ENCODE measurements at regions not wholly inside any gene's neighbourhood (a gene's known extent, or its start where the extent isn't known, plus 50 kb on each side); places are given as distances from the start of the nearest gene placed in this dataset.

DNA sequence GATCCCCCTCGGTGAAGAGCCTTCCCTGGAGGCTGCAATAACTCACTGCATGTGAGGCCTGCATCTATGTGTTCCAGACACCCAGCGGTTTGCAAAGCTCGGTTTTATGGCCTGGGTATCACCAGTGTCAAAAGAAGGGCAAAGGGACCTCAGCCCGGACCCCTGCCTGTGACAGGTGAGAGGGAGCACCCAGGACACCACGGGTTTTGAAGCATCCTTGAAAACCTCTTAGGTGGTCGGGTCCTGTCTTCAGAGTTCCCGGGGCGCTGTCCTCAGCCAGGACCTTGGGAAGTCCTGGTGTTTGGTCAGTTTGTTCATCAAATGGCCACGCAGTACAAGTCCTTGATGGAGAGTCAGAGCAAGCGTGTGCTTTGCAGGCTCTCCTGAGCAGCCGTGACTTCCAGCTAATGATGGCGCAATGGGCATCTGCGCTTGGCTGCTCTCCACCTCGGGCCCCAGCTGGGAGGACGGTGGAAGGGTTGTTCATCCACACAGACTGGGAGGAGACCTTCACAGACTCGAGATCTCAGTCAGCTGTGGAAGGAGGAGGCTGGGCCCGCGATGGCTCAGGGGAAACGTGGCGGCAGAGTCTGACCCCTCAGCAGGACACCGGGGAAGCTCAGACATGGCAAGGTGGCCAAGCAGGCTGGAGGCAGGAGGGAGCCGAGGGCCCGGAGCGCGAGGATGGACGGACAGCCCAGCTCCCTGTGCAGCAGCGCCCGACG is 113.1 kb upstream of the GPC1 start:
- TF ChIP-seq TAF1 (IDR thresholded peaks at IDR 0.05; ENCODE audit: borderline replicate concordance, low read depth, low read length), result no peak
- no peak for TF ChIP-seq NFYB (IDR thresholded peaks at IDR 0.05; ENCODE audit: insufficient read depth, low read depth, low read length)
- TF ChIP-seq, protein P1, sequence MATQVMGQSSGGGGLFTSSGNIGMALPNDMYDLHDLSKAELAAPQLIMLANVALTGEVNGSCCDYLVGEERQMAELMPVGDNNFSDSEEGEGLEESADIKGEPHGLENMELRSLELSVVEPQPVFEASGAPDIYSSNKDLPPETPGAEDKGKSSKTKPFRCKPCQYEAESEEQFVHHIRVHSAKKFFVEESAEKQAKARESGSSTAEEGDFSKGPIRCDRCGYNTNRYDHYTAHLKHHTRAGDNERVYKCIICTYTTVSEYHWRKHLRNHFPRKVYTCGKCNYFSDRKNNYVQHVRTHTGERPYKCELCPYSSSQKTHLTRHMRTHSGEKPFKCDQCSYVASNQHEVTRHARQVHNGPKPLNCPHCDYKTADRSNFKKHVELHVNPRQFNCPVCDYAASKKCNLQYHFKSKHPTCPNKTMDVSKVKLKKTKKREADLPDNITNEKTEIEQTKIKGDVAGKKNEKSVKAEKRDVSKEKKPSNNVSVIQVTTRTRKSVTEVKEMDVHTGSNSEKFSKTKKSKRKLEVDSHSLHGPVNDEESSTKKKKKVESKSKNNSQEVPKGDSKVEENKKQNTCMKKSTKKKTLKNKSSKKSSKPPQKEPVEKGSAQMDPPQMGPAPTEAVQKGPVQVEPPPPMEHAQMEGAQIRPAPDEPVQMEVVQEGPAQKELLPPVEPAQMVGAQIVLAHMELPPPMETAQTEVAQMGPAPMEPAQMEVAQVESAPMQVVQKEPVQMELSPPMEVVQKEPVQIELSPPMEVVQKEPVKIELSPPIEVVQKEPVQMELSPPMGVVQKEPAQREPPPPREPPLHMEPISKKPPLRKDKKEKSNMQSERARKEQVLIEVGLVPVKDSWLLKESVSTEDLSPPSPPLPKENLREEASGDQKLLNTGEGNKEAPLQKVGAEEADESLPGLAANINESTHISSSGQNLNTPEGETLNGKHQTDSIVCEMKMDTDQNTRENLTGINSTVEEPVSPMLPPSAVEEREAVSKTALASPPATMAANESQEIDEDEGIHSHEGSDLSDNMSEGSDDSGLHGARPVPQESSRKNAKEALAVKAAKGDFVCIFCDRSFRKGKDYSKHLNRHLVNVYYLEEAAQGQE (IDR thresholded peaks at IDR 0.05; ENCODE audit: low read depth, low read length), result no peak
- no peak for TF ChIP-seq POLR2AphosphoS5 (IDR thresholded peaks at IDR 0.05; ENCODE audit: low read length)
- TF ChIP-seq, protein P2, sequence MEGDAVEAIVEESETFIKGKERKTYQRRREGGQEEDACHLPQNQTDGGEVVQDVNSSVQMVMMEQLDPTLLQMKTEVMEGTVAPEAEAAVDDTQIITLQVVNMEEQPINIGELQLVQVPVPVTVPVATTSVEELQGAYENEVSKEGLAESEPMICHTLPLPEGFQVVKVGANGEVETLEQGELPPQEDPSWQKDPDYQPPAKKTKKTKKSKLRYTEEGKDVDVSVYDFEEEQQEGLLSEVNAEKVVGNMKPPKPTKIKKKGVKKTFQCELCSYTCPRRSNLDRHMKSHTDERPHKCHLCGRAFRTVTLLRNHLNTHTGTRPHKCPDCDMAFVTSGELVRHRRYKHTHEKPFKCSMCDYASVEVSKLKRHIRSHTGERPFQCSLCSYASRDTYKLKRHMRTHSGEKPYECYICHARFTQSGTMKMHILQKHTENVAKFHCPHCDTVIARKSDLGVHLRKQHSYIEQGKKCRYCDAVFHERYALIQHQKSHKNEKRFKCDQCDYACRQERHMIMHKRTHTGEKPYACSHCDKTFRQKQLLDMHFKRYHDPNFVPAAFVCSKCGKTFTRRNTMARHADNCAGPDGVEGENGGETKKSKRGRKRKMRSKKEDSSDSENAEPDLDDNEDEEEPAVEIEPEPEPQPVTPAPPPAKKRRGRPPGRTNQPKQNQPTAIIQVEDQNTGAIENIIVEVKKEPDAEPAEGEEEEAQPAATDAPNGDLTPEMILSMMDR (IDR thresholded peaks at IDR 0.05 in 2 of 3, conservative IDR thresholded peaks at IDR 0.05 in 1 of 3; ENCODE audit: control insufficient read depth in 2 of 3, extremely low read depth in 1 of 3, insufficient read depth in 1 of 3, low read depth in 3 of 3, low read length in 3 of 3), result no peak
- TF ChIP-seq HDAC2 (IDR thresholded peaks at IDR 0.05), result no peak
- TF ChIP-seq SMARCA5 (IDR thresholded peaks at IDR 0.05), result no peak
- TF ChIP-seq FOS (IDR thresholded peaks at IDR 0.05; ENCODE audit: borderline replicate concordance, extremely low read depth, insufficient read length), result no peak
- TF ChIP-seq POLR2A (IDR thresholded peaks at IDR 0.05; ENCODE audit: low read depth, low read length), result no peak
- no peak for TF ChIP-seq ZNF274 (IDR thresholded peaks at IDR 0.05; ENCODE audit: insufficient read depth, insufficient read length)
- TF ChIP-seq ZNF24 (IDR thresholded peaks at IDR 0.05), result no peak

All from GM12878 (cell line).